GM12864 (cell line): ENCODE measurements at regions not wholly inside any gene's neighbourhood (a gene's known extent, or its start where the extent isn't known, plus 50 kb on each side); places are given as distances from the start of the nearest gene placed in this dataset.

ENCODE experiments used
- DNase-seq: peaks from one replicate; pipeline ENCODE4 v3.0.0-alpha.2; 2011; ENCODE audit warnings: low read depth
- H3K4me3 ChIP-seq: 2 replicates; pipeline ENCODE4 v1.5.1; 2011; ENCODE audit warnings: mild to moderate bottlenecking, low read depth, low read length, control low read depth
- CTCF ChIP-seq: IDR thresholded peaks from 2 replicates; pipeline ENCODE4 v1.5.1; 2011; ENCODE audit warnings: low read depth, mild to moderate bottlenecking, moderate library complexity, low read length, control low read depth, inconsistent platforms; ENCODE audit errors: missing control alignments

- DNase-seq: no peak
- no peak for TF ChIP-seq CTCF
- H3K4me3 ChIP-seq: no peak overlapping the region
Observed at GRCh38 chr13:33464345-33464744, 178.8 kb upstream of the STARD13 start.

- DNase-seq: no peak
- no peak for TF ChIP-seq CTCF
- no peak overlapping the region for H3K4me3 ChIP-seq
Observed at GRCh38 chr13:33466262-33466661, 180.7 kb upstream of the STARD13 start.

DNA sequence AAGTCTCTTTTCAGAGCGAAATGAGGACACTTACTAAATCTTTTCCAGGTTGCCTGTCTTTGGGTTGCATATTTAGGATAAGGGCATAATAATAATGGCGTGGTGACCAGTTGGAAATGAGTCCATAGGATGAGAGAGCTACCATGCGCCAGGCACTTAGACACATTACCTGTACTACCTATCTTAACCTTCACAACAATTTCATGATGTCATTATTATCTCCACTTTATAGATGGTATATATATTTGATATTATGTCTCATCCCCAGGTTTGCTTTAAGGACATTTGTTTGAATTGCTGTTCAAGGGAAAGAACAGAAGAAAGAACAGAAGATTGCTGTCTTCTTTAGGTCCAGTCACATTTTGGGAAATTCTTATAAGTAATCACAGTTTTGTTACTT is 182.0 kb upstream of the STARD13 start:
- H3K4me3 ChIP-seq: no peak overlapping the region
- no peak for TF ChIP-seq CTCF

DNA sequence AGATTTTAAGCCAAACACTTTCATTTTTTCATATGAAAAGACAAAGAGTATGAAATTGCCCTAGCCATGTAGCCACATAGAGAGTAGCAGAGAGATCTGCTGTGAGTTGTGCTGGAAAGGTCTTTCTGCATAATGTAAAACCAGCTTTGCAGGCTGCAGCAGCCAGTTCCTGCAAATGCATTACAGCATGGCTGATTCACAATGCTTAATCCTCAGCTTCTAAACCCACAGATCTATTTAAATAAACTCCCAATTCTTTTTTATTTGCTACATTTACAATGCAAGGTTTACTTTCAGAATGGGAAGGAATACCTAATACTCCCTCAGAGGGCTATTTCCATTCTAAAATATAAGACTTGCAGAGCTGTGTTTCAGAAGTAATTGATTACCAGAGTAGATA is 185.6 kb upstream of the STARD13 start:
- no peak for DNase-seq
- no peak overlapping the region for H3K4me3 ChIP-seq
- TF ChIP-seq CTCF: no peak

More for the DNA sequence above, 182.0 kb upstream of the STARD13 start:
- no peak for DNase-seq

DNA sequence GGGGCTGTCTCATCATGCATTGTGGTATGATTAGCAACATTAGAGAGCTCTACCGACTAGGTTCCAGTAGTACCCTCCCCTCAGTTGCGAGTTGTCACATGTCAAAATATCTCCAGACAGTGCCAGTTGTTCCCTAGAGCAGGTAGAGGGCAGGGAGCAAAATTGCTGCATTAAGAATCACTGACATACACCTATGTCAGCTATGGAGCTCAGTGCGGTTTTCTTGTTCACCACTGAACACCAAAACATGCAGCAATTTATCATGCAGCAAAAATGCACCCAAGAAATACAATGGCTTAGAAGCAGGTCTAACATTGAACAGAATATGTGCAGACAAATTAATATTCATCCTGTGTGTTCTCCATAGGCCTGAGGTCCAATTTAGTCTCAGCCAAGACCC is 186.9 kb upstream of the STARD13 start:
- no peak for TF ChIP-seq CTCF
- H3K4me3 ChIP-seq: no peak overlapping the region
- DNase-seq: no peak

- TF ChIP-seq CTCF: no peak
- DNase-seq: no peak
- H3K4me3 ChIP-seq: no peak overlapping the region
Observed at GRCh38 chr13:33479105-33479504, 193.6 kb upstream of the STARD13 start.

DNA sequence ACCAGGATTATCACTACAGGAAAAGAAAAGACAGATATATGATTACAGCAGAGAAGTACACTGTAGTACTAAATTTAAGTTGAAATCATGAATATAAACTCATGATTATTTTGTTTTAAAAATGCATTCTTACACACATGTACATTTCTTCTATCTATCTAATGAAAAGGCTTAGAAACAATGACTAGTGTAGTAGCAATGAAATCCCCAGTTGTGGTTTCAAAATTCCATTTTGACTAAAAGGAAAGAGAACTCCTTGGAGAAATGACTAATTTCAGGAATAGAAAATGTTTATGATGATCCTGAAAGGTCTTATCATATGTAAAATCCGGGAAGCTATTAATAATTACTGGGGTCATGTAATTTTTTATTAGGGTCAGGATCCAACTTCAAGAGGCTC is 195.0 kb upstream of the STARD13 start:
- no peak for DNase-seq
- no peak overlapping the region for H3K4me3 ChIP-seq
- no peak for TF ChIP-seq CTCF
